Neuronal stem cell (in vitro differentiated cells): ENCODE measurements at regions not wholly inside any gene's neighbourhood (a gene's known extent, or its start where the extent isn't known, plus 50 kb on each side); places are given as distances from the start of the nearest gene placed in this dataset.

Source experiments
- DNase-seq: peaks from one replicate; pipeline ENCODE4 v3.0.0-alpha.2; 2013; ENCODE audit warnings: low spot score
- H2AFZ ChIP-seq: one replicate; pipeline ENCODE4 v1.6.1; 2013; ENCODE audit warnings: mild to moderate bottlenecking, low read length, inconsistent platforms
- H2AK5ac ChIP-seq: 2 replicates; pipeline ENCODE4 v1.6.1; 2013; ENCODE audit warnings: low read depth, mild to moderate bottlenecking, inconsistent platforms, low read length, moderate library complexity, mixed read lengths
- H2BK120ac ChIP-seq: 2 replicates; pipeline ENCODE4 v1.6.1; 2013; ENCODE audit warnings: low read depth, mild to moderate bottlenecking, inconsistent platforms, low read length, moderate library complexity, mixed read lengths
- H2BK12ac ChIP-seq: one replicate; pipeline ENCODE4 v1.6.1; 2013; ENCODE audit warnings: low read length, inconsistent platforms
- H2BK15ac ChIP-seq: 2 replicates; pipeline ENCODE4 v1.6.1; 2013; ENCODE audit warnings: mild to moderate bottlenecking, low read length, inconsistent platforms, mixed read lengths
- H2BK5ac ChIP-seq: one replicate; pipeline ENCODE4 v1.6.1; 2013; ENCODE audit warnings: inconsistent platforms, mild to moderate bottlenecking, low read length, moderate library complexity
- H3K14ac ChIP-seq: one replicate; pipeline ENCODE4 v1.6.1; 2013; ENCODE audit warnings: low read length, inconsistent platforms
- H3K18ac ChIP-seq: 2 replicates; pipeline ENCODE4 v1.6.1; 2013; ENCODE audit warnings: low read length, inconsistent platforms
- H3K23ac ChIP-seq: 2 replicates; pipeline ENCODE4 v1.6.1; 2013; ENCODE audit warnings: low read depth, mild to moderate bottlenecking, mixed read lengths, low read length, inconsistent platforms; ENCODE audit not compliant: poor library complexity
- H3K27ac ChIP-seq: replicated peaks from 3 replicates; pipeline ENCODE4 v1.5.1; 2013; ENCODE audit warnings: low read length, inconsistent platforms
- H3K27me3 ChIP-seq, 3 experiments: 2 replicates each; pipeline ENCODE4 v1.6.1; 2013; ENCODE audit warnings: low read length in 3 of 3, mild to moderate bottlenecking in 2 of 3, inconsistent platforms in 1 of 3, low read depth in 1 of 3, mixed read lengths in 1 of 3, moderate library complexity in 1 of 3; ENCODE audit not compliant: control insufficient read depth in 3 of 3, insufficient read depth in 3 of 3
- H3K36me3 ChIP-seq, 2 donors: replicated peaks in 1 of 2; 2 replicates each; pipeline ENCODE4 v1.6.1; 2013; ENCODE audit warnings: low read length in 2 of 2; ENCODE audit not compliant: control insufficient read depth in 2 of 2, insufficient read depth in 2 of 2
- H3K4ac ChIP-seq: 2 replicates; pipeline ENCODE4 v1.6.1; 2013; ENCODE audit warnings: inconsistent platforms, mild to moderate bottlenecking, low read length, moderate library complexity
- H3K4me1 ChIP-seq, 2 donors: 1 replicate in 1 of 2; 2 replicates in 1 of 2; pipeline ENCODE4 v1.6.1; 2013; ENCODE audit warnings: low read length in 2 of 2, low read depth in 1 of 2; ENCODE audit not compliant: control insufficient read depth in 2 of 2, insufficient read depth in 1 of 2
- H3K4me2 ChIP-seq: one replicate; pipeline ENCODE4 v1.6.1; 2013; ENCODE audit warnings: mild to moderate bottlenecking, low read length, inconsistent platforms; ENCODE audit not compliant: insufficient read depth, poor library complexity, severe bottlenecking
- H3K4me3 ChIP-seq, 2 donors: 2 replicates each; pipeline ENCODE4 v1.5.1; 2013; ENCODE audit warnings: low read length in 2 of 2, mild to moderate bottlenecking in 2 of 2, inconsistent platforms in 1 of 2, moderate library complexity in 1 of 2
- H3K79me1 ChIP-seq: one replicate; pipeline ENCODE4 v1.6.1; 2013; ENCODE audit warnings: low read depth, mild to moderate bottlenecking, inconsistent platforms, low read length, moderate library complexity
- H3K9ac ChIP-seq: one replicate; pipeline ENCODE4 v1.6.1; 2013; ENCODE audit warnings: mild to moderate bottlenecking, low read depth, low read length, inconsistent platforms; ENCODE audit not compliant: poor library complexity
- H3K9me3 ChIP-seq, 2 donors: replicated peaks in 1 of 2; 2 replicates each; pipeline versions ENCODE3 to v1.6.1; 2013; ENCODE audit warnings: low read length in 2 of 2, mild to moderate bottlenecking in 2 of 2, inconsistent platforms in 1 of 2, low read depth in 1 of 2, mixed read lengths in 1 of 2, moderate library complexity in 1 of 2; ENCODE audit not compliant: control insufficient read depth in 2 of 2, insufficient read depth in 1 of 2
- H4K8ac ChIP-seq: one replicate; pipeline ENCODE4 v1.6.1; 2013; ENCODE audit warnings: low read depth, mild to moderate bottlenecking, inconsistent platforms, low read length, moderate library complexity
- H4K91ac ChIP-seq: one replicate; pipeline ENCODE4 v1.6.1; 2013; ENCODE audit warnings: low read length, low read depth, mild to moderate bottlenecking, inconsistent platforms; ENCODE audit not compliant: poor library complexity
- WGBS, 2 donors: extraction: QIAGEN DNeasy Blood & Tissue Kit; methylation state at CpG; one replicate each; pipeline ENCODE4 v1.1.7; 2013; ENCODE audit warnings: missing lambda C conversion rate in 2 of 2, mixed read lengths in 1 of 2; ENCODE audit not compliant: insufficient read length in 2 of 2, insufficient replicate concordance in 1 of 2; ENCODE audit errors: extremely low coverage in 2 of 2; 5-methylcytosine and 5-hydroxymethylcytosine counted together

DNA sequence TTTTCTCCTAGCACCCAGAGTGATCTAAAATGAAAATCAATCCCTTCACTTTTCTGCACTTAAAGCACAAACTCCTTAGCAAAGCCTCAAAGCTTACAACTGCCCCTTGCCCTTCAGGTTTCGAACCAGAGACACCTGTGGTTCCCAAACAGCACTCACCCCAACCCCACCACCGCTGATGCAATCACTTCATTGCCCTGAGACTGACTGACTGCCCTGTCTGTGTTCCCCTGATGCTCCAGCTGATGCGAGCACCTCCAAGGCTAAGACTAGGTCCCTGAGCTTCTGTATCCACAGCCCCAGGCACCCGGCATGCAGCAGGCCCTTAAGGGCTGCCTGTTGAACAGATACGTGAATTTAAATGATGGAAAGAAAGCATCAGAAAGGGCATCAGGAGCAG is 127.3 kb downstream of the ZNF621 start:
- H2BK15ac ChIP-seq, result no peak overlapping the region
- no peaks in the 10 kb centered on the region for H3K9me3 ChIP-seq
- H3K4me2 ChIP-seq, result no peak overlapping the region
- H2AFZ ChIP-seq, result no peak overlapping the region
- no peak for DNase-seq
- no peak overlapping the region for H3K23ac ChIP-seq
- H2BK12ac ChIP-seq, result no peak overlapping the region
- WGBS, 2 donors, result no CpG with 5 or more reads among the region's 5 CpGs
- no peak overlapping the region for H3K4me3 ChIP-seq
- no peaks in the 10 kb centered on the region for H3K27me3 ChIP-seq
- no peak overlapping the region for H2BK120ac ChIP-seq
- no peak overlapping the region for H3K14ac ChIP-seq
- no peak overlapping the region for H3K9ac ChIP-seq
- no peaks in the 10 kb centered on the region for H3K36me3 ChIP-seq
- H3K79me1 ChIP-seq, result no peaks in the 10 kb centered on the region
- no peak overlapping the region for H4K91ac ChIP-seq
- no peak overlapping the region for H2AK5ac ChIP-seq
- no peak overlapping the region for H3K18ac ChIP-seq
- H3K4ac ChIP-seq, result no peak overlapping the region
- no peak overlapping the region for H2BK5ac ChIP-seq
- no peaks in the 10 kb centered on the region for H3K4me1 ChIP-seq
- no peak overlapping the region for H4K8ac ChIP-seq
- no peak overlapping the region for H3K27ac ChIP-seq

GRCh38 chr3:40653001-40653400 is 128.2 kb downstream of the ZNF621 start:
- no peaks in the 10 kb centered on the region for H3K27me3 ChIP-seq
- no peak overlapping the region for H3K4ac ChIP-seq
- no CpG with 5 or more reads among the region's 2 CpGs for WGBS, 2 donors
- H2BK5ac ChIP-seq, result no peak overlapping the region
- no peak overlapping the region for H3K23ac ChIP-seq
- H3K27ac ChIP-seq, result no peak overlapping the region
- H3K9me3 ChIP-seq, result no peaks in the 10 kb centered on the region
- H4K91ac ChIP-seq, result no peak overlapping the region
- no peak for DNase-seq
- no peaks in the 10 kb centered on the region for H3K4me1 ChIP-seq
- H3K4me2 ChIP-seq, result no peak overlapping the region
- no peak overlapping the region for H3K9ac ChIP-seq
- no peak overlapping the region for H3K4me3 ChIP-seq
- H3K14ac ChIP-seq, result no peak overlapping the region
- H3K18ac ChIP-seq, result no peak overlapping the region
- no peak overlapping the region for H2BK12ac ChIP-seq
- no peak overlapping the region for H2AFZ ChIP-seq
- no peak overlapping the region for H2BK120ac ChIP-seq
- H2BK15ac ChIP-seq, result no peak overlapping the region
- no peaks in the 10 kb centered on the region for H3K36me3 ChIP-seq
- no peak overlapping the region for H4K8ac ChIP-seq
- H2AK5ac ChIP-seq, result no peak overlapping the region
- no peaks in the 10 kb centered on the region for H3K79me1 ChIP-seq

DNA sequence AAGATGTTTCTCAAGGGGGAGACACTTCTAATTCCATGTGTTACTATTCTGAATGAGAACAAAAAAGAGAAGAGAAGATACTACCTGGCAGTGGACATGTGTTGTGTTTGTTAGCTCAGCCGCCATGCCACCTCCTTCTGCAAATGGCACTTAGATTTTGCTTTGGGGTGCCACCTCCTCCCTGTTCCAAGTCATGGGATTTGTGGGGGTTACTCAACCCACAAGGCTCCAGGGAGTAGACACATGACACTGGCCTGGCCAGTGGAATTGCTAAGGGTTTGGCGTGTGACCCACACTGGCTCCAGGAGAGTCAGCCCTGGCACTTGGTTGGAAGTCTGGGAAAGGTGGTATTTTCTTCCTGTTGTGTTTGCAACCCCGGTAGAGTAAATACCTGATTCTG is 129.1 kb downstream of the ZNF621 start:
- Histone ChIP-seq H3K18ac (no peak overlapping the region), H3K36me3 (no peaks in the 10 kb centered on the region), H2AK5ac (no peak overlapping the region), H3K4me2 (no peak overlapping the region), H3K9ac (no peak overlapping the region), H3K14ac (no peak overlapping the region), H3K27me3 (no peaks in the 10 kb centered on the region), H2AFZ (no peak overlapping the region), H3K4me3 (no peak overlapping the region), H4K91ac (no peak overlapping the region), H3K9me3 (no peaks in the 10 kb centered on the region), H4K8ac (no peak overlapping the region), H3K4me1 (no peaks in the 10 kb centered on the region), H2BK12ac (no peak overlapping the region), H2BK15ac (no peak overlapping the region), H3K4ac (no peak overlapping the region), H3K23ac (no peak overlapping the region), H2BK5ac (no peak overlapping the region), H3K27ac (no peak overlapping the region), H3K79me1 (no peaks in the 10 kb centered on the region), H2BK120ac (no peak overlapping the region)
- DNase-seq, result no peak
- no CpG with 5 or more reads among the region's 3 CpGs for WGBS, 2 donors

GRCh38 chr3:40655551-40655950 is 130.8 kb downstream of the ZNF621 start:
- Histone ChIP-seq H2AFZ (no peak overlapping the region), H4K8ac (no peak overlapping the region), H2BK15ac (no peak overlapping the region), H3K27ac (no peak overlapping the region), H3K23ac (no peak overlapping the region), H3K4me2 (no peak overlapping the region), H3K4ac (no peak overlapping the region), H2BK5ac (no peak overlapping the region), H4K91ac (no peak overlapping the region), H3K18ac (no peak overlapping the region), H2AK5ac (no peak overlapping the region), H3K79me1 (no peaks in the 10 kb centered on the region), H3K14ac (no peak overlapping the region), H3K9ac (no peak overlapping the region), H2BK120ac (no peak overlapping the region), H3K36me3 (no peaks in the 10 kb centered on the region), H3K4me1 (no peaks in the 10 kb centered on the region), H3K4me3 (no peak overlapping the region), H2BK12ac (no peak overlapping the region), H3K9me3 (no peaks in the 10 kb centered on the region), H3K27me3 (no peaks in the 10 kb centered on the region)
- WGBS, 2 donors, result no CpG with 5 or more reads among the region's 4 CpGs
- DNase-seq, result no peak
